ENCODE measurements at regions not wholly inside any gene's neighbourhood (a gene's known extent, or its start where the extent isn't known, plus 50 kb on each side); places are given as distances from the start of the nearest gene placed in this dataset.

GRCh38 chr18:60096428-60096827, 196.6 kb downstream of the PMAIP1 start:
- TF ChIP-seq, protein P1, sequence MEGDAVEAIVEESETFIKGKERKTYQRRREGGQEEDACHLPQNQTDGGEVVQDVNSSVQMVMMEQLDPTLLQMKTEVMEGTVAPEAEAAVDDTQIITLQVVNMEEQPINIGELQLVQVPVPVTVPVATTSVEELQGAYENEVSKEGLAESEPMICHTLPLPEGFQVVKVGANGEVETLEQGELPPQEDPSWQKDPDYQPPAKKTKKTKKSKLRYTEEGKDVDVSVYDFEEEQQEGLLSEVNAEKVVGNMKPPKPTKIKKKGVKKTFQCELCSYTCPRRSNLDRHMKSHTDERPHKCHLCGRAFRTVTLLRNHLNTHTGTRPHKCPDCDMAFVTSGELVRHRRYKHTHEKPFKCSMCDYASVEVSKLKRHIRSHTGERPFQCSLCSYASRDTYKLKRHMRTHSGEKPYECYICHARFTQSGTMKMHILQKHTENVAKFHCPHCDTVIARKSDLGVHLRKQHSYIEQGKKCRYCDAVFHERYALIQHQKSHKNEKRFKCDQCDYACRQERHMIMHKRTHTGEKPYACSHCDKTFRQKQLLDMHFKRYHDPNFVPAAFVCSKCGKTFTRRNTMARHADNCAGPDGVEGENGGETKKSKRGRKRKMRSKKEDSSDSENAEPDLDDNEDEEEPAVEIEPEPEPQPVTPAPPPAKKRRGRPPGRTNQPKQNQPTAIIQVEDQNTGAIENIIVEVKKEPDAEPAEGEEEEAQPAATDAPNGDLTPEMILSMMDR (IDR thresholded peaks at IDR 0.05) = no peak
- no peak for TF ChIP-seq POLR2A (IDR thresholded peaks at IDR 0.05)

Measured in adrenal gland (tissue), 5 donors.